ENCODE measurements at regions not wholly inside any gene's neighbourhood (a gene's known extent, or its start where the extent isn't known, plus 50 kb on each side); places are given as distances from the start of the nearest gene placed in this dataset.
"Not testable (repeated sequence)": the region's sequence is repeated elsewhere in the genome, so short reads cannot be mapped to it uniquely, and the experiment has no call there.

DNA sequence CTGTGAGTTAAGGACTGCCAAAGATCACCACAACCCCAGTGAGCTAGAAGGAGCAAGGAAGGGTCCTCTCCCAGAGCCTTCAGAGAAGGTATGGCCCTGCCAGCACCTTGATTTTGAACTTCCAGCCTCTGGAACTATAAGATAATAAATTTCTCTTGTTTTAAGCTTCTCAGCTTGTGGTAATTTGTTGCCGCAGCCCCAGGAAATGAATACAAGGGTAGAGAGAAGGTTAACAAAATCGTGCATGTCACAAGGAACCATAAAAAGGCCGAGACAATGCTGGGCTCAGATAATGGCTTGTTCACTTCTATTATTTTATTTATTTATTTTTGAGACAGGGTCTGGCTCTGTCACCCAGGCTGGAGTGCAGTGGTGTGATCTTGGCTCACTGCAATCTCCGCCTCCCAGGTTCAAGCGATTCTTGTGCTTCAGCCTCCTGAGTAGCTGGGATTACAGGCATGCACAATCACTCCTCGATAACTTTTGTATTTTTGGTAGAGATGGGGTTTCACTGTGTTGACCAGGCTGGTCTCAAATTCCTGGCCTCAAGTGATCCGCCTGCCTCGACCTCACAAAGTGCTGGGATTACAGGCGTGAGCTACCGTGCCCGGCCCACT is 71.5 kb downstream of the WSB1 start:
- intact Hi-C loops (cut with micrococcal nuclease), result not testable (repeated sequence)

DNA sequence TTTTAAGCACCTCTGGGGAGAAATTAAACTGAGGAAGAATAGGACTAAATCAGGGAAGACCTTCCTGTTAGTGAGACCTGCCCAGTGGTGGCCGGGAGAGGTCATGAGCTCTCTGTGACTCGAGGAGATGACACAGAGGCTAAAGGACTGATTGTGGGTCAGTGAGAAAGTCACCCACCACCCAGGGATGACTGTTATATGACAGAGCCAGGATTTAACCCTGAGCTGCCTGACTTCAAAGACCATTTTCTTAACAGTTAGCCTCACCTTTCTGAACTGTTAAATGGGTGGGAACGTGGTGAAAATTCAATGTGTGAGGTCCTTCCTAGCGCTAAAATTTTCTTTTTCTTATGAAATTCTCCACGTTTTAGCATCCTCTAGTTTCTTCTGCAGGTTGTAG is 72.5 kb downstream of the WSB1 start:
- intact Hi-C loops (cut with micrococcal nuclease), result no loop called here

- intact Hi-C loops (cut with micrococcal nuclease), result no loop called here
These were observed 73.4 kb downstream of the WSB1 start for GRCh38 chr17:27367121-27367981.

DNA sequence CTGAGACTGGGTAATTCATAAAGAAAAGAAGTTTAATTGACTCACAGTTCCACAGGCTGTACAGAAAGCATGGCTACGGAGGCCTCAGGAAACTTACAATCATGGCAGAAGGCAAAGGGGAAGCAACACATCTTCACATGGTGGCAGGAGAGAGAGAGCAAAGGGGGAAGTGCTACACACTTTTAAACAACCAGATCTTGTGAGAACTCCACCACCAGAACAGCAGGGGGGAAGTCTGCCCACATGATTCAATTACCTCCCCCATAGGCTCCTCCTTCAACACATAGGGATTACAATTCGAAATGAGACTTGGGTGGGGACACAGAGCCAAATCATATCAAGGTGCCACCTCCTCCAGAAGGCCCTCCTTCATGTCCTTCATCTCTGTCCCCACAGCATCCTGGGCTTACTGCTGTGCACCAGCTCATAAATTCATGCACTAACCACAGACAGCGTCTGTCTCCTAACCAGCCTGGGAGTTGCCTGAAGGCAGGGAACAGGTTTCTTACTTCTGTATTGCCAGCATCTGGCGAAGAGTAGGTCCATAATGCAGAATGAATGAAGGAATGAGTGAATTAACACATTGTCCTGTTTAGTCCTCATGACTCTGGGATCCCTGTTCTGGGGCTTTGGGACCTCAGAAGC is 74.4 kb downstream of the WSB1 start:
- intact Hi-C loops (cut with micrococcal nuclease), result no loop called here

DNA sequence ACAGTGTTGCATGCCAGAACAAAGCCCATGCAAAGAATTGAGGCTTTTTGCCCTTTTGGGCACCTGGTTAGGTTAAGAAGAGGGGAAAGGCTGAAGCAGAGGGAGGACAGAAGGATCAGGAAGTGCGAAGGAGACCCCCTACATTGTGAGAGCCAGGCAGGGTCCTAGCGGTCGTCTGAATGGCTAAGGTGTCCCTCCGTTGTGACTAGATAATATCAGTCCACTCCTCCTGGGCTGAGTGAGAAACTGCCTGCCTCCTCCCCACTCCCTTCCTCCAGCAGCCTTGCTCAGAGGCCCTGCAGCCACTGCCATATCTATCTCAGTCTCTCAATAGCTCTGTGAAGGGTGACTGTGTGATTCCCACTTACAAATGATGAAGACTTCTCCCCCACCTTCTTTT is 75.1 kb downstream of the WSB1 start:
- intact Hi-C loops (cut with micrococcal nuclease), result no loop called here

GRCh38 chr17:27370776-27371175 is 76.9 kb downstream of the WSB1 start:
- intact Hi-C loops (cut with micrococcal nuclease), result no loop called here

- intact Hi-C loops (cut with micrococcal nuclease), result not testable (repeated sequence)
These were observed 79.8 kb downstream of the WSB1 start for GRCh38 chr17:27373695-27374094.

GRCh38 chr17:27376637-27377547 is 79.4 kb upstream of the KSR1 start:
- intact Hi-C loops (cut with micrococcal nuclease), result no loop called here

GRCh38 chr17:27378482-27379175 is 77.6 kb upstream of the KSR1 start:
- intact Hi-C loops (cut with micrococcal nuclease), result no loop called here

- intact Hi-C loops (cut with micrococcal nuclease), result loop anchor here (2.0 kb wide), 1 partner anchor 27 kb away; no protein-coding TSS in a partner anchor
These were observed 76.2 kb upstream of the KSR1 start for GRCh38 chr17:27379888-27380533.

GRCh38 chr17:27380551-27380950 is 75.7 kb upstream of the KSR1 start:
- intact Hi-C loops (cut with micrococcal nuclease), result loop anchor here (2.0 kb wide), 1 partner anchor 28 kb away; no protein-coding TSS in a partner anchor

GRCh38 chr17:27381007-27381501 is 75.2 kb upstream of the KSR1 start:
- intact Hi-C loops (cut with micrococcal nuclease), result loop anchor here (1.0 to 2.0 kb wide), 2 partner anchors 28 to 220 kb away; no protein-coding TSS in a partner anchor

GRCh38 chr17:27382025-27382424 is 74.2 kb upstream of the KSR1 start:
- intact Hi-C loops (cut with micrococcal nuclease), result no loop called here

- intact Hi-C loops (cut with micrococcal nuclease), result no loop called here
These were observed 72.0 kb upstream of the KSR1 start for GRCh38 chr17:27384261-27384701.

DNA sequence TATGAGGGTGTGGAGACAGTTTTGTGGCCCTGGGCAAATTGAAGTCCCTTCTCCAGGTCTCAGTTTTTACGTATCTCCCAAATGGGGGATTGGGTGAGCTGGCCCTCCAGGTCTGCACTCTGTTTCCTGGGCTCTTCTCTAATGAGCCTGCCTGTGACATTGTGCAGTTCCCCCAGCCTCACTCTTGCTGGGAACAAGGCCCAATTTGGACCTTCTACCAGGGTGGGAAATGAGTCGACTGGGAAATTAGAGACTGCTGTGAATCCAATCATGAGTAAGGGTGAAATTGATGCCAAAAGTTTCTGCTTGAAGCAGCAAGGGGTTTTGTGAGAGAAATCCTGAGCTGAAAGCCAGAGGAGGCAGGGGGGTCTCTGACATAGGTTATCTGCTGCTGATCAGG is 71.5 kb upstream of the KSR1 start:
- intact Hi-C loops (cut with micrococcal nuclease), result no loop called here

DNA sequence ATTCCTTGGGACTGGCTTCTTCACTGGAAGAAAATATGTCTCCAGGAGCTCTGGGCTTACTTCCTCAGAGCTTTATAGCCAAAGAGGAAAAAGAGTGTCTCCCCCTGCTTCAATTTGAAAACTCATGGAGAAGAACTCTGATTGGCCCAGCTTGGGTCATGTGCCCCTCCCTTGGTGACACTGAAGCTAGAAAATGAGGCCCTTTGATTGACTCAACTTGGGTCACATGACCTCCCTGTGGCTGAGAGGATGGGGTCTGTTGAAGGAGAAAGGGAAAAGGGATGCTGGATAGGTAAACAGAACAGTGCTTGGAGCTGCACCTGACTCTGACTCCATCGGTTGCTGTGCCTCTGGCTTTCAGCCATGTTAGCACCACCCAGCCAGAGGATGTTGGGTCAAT is 70.6 kb upstream of the KSR1 start:
- intact Hi-C loops (cut with micrococcal nuclease), result no loop called here

DNA sequence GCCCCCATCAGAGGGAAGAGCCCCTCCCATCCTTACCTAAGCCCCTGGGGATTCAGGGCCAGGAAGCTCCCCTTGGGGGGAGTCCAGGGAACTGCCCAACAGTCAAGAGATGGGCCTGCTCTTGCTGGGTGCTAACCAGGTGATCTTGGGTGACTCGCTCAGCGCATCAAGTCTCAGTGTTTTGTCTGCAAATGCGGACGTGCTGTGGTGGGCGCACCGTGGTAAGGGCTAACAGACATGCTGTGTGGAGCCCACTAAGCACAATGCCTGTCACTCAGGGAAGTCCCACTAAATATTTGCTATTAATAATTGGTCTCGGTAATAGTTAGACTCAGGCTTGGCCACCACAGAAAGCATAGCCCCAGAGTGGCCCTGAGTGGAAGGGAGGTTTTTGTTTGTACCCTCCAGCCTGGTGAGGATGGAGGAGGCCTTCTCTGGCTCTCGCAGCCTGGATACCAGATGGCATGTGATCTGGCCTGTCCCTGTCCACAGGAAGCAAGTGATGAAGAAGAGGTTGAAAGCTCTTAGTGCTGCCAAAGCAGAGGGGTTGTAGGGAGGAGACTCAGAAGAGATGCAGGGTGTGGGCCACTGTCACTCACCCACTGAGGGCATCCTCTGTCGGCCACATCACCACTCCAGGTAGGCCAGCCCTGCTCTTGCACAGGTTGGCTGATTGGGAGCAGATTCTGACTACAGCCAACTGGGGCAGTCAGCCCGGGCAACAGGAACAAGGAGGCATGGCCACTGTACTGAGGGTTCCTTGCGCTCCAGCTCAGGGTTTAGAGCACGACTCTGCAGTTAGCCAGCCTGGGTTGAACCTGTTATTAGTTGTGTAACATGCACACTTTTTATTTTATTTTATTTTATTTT is 69.8 kb upstream of the KSR1 start:
- intact Hi-C loops (cut with micrococcal nuclease), result no loop called here

- intact Hi-C loops (cut with micrococcal nuclease), result no loop called here
These were observed 66.6 kb upstream of the KSR1 start for GRCh38 chr17:27389542-27390140.

All from T-helper 2 cell treated with Interferon-gamma antibody and Interleukin-4, amounts not matched to agents 100 ng/mL and 5 ng/mL, for 36 hours (primary cell).